ENCODE measurements at regions not wholly inside any gene's neighbourhood (a gene's known extent, or its start where the extent isn't known, plus 50 kb on each side); places are given as distances from the start of the nearest gene placed in this dataset.

DNA sequence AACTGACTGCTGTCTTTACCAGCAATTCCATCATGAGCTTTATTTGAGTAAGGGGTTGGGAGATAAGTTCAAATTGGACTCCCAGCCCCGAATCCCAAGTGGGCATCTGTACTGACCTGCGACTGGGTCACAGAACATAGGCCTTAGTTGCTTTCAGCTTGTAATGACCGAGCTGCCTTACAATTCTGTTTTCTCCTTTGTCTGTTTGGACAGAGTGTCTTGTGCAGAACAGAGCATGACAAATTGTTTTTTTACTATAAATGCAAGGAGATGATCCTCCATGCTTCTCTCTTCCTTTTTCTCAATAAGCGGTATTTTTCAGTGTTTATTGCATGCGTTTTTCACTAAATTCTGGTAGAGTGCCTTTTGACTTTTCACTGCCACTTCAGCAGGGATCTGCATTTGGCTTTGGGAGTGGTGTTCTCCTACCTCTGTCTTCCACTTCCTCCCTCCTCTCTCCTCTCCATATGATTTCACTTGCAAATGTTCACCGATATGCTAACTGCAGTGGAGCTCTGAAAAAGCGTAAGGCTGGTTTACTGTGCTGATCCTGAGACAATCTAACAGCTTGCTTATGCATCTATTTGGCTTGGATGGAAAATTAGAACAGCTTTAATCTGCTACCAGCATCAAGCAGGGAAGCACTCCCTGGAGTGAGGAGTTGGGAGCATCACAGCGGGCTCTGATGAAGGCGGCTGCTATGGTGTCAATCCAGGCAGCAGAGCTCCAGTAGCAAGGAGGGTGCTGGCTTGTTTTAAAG, 158.8 kb upstream of the SMIM21 start:
- Histone ChIP-seq H3K4me1 (no peaks in the 10 kb centered on the region), H3K4me3 (no peak overlapping the region), H3K27me3 (ENCODE audit: insufficient read depth in 3 of 3, low read length in 2 of 3) (peaks cover 0 to 4% (median 0%) of the 10 kb centered on the region in 3 donors), H3K9me3 (no peaks in the 10 kb centered on the region), H3K36me3 (ENCODE audit: insufficient read depth in 1 of 2, low read depth in 1 of 2) (no peaks in the 10 kb centered on the region), H3K27ac (no peak overlapping the region)
- 86 to 88% (median 87%) methylated on average over 9 of the region's 9 CpGs for WGBS, 3 donors
- TF ChIP-seq, protein P1, sequence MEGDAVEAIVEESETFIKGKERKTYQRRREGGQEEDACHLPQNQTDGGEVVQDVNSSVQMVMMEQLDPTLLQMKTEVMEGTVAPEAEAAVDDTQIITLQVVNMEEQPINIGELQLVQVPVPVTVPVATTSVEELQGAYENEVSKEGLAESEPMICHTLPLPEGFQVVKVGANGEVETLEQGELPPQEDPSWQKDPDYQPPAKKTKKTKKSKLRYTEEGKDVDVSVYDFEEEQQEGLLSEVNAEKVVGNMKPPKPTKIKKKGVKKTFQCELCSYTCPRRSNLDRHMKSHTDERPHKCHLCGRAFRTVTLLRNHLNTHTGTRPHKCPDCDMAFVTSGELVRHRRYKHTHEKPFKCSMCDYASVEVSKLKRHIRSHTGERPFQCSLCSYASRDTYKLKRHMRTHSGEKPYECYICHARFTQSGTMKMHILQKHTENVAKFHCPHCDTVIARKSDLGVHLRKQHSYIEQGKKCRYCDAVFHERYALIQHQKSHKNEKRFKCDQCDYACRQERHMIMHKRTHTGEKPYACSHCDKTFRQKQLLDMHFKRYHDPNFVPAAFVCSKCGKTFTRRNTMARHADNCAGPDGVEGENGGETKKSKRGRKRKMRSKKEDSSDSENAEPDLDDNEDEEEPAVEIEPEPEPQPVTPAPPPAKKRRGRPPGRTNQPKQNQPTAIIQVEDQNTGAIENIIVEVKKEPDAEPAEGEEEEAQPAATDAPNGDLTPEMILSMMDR (IDR thresholded peaks at IDR 0.05), result no peak
- no peak for DNase-seq
- intact Hi-C loops (cut with DNase I), result no loop called here
- ATAC-seq, result no peak

GRCh38 chr18:75582940-75583339, 155.4 kb upstream of the SMIM21 start:
- Histone ChIP-seq H3K27me3 (ENCODE audit: insufficient read depth in 3 of 3, low read length in 2 of 3) (peaks cover 0 to 4% (median 0%) of the 10 kb centered on the region in 3 donors), H3K36me3 (ENCODE audit: insufficient read depth in 1 of 2, low read depth in 1 of 2) (no peaks in the 10 kb centered on the region), H3K27ac (no peak overlapping the region), H3K4me1 (no peaks in the 10 kb centered on the region), H3K9me3 (no peaks in the 10 kb centered on the region), H3K4me3 (no peak overlapping the region)
- DNase-seq (no peak), ATAC-seq (no peak)
- TF ChIP-seq, protein P1 (IDR thresholded peaks at IDR 0.05), result no peak
- intact Hi-C loops (cut with DNase I), result no loop called here
- 90 to 93% (median 90%) methylated on average over 6 of the region's 6 CpGs for WGBS, 3 donors

- ATAC-seq (no peak), DNase-seq (no peak)
- 69 to 79% (median 74%) methylated on average over 3 of the region's 3 CpGs for WGBS, 3 donors
- no peaks in the 10 kb centered on the region for H3K36me3 ChIP-seq (ENCODE audit: insufficient read depth in 1 of 2, low read depth in 1 of 2)
- intact Hi-C loops (cut with DNase I), result no loop called here
- no peak overlapping the region for H3K4me3 ChIP-seq
- TF ChIP-seq, protein P1 (IDR thresholded peaks at IDR 0.05), result no peak
- peaks cover 0 to 4% (median 0%) of the 10 kb centered on the region in 3 donors for H3K27me3 ChIP-seq (ENCODE audit: insufficient read depth in 3 of 3, low read length in 2 of 3)
- H3K4me1 ChIP-seq, result no peaks in the 10 kb centered on the region
- no peak overlapping the region for H3K27ac ChIP-seq
- no peaks in the 10 kb centered on the region for H3K9me3 ChIP-seq
Observed at GRCh38 chr18:75582406-75582821, 154.9 kb upstream of the SMIM21 start.

- Histone ChIP-seq H3K4me3 (no peak overlapping the region), H3K4me1 (no peaks in the 10 kb centered on the region), H3K27ac (no peak overlapping the region), H3K36me3 (ENCODE audit: insufficient read depth in 1 of 2, low read depth in 1 of 2) (no peaks in the 10 kb centered on the region), H3K9me3 (no peaks in the 10 kb centered on the region), H3K27me3 (ENCODE audit: insufficient read depth in 3 of 3, low read length in 2 of 3) (peaks cover 0 to 4% (median 0%) of the 10 kb centered on the region in 3 donors)
- ATAC-seq (no peak), DNase-seq (no peak)
- TF ChIP-seq, protein P1 (IDR thresholded peaks at IDR 0.05), result no peak
- WGBS, 3 donors, result 46 to 60% (median 50%) methylated on average over 8 of the region's 8 CpGs
- intact Hi-C loops (cut with DNase I), result no loop called here
Observed at GRCh38 chr18:75581336-75582131, 154.0 kb upstream of the SMIM21 start.

Data from psoas muscle (tissue), 7 donors.